ENCODE measurements at regions not wholly inside any gene's neighbourhood (a gene's known extent, or its start where the extent isn't known, plus 50 kb on each side); places are given as distances from the start of the nearest gene placed in this dataset.

GRCh38 chr15:31485431-31485830 is 158.8 kb downstream of the KLF13 start:
- FAIRE-seq (no peak), DNase-seq (ENCODE audit: extremely low spot score, insufficient read length, low read depth) (no peak)

- no peak for DNase-seq (ENCODE audit: extremely low spot score, insufficient read length, low read depth)
- FAIRE-seq, result no peak
Observed at GRCh38 chr15:31485911-31486461, 159.4 kb downstream of the KLF13 start.

- no peak for FAIRE-seq
- DNase-seq (ENCODE audit: extremely low spot score, insufficient read length, low read depth), result no peak
Observed at GRCh38 chr15:31486506-31486905, 159.9 kb downstream of the KLF13 start.

DNA sequence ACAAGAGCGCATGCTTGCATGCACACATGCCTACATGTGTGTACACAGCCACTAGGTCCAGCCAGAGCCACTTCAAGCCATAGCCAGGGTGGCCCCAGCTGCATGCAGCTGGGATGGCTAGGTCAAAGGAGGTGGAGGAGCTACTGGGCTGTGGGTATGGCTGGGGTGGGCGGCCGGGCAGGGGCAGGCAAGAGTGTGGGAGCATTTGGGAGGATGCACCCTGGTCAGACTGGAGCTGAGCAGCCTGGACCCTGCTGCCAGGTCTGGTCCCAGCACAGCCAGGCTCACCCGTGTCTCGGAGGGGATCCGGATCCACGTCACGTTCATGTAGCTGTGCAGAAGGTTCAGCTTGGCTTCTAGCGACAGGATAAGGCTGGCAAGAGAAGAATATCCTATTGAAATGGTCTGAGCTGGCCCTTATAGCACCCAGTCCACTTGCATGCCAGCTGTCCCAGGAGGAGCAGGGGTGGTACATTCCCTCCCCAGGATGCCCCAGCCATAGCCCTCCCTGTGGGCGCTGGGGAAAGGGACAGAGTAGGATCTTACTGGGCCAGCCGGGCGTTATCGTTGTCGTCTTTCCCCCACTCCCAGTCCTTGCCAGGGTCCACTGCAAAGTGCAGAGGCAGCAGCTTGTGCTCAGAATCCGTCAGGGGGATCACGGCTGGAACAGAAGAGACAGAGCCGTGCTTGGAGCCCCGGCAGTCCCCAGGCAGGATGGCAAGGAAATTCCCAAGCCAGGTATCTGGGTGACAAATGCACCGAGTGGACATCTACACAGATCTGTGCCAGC is 160.5 kb downstream of the KLF13 start:
- DNase-seq (ENCODE audit: extremely low spot score, insufficient read length, low read depth) (no peak), FAIRE-seq (no peak)

DNA sequence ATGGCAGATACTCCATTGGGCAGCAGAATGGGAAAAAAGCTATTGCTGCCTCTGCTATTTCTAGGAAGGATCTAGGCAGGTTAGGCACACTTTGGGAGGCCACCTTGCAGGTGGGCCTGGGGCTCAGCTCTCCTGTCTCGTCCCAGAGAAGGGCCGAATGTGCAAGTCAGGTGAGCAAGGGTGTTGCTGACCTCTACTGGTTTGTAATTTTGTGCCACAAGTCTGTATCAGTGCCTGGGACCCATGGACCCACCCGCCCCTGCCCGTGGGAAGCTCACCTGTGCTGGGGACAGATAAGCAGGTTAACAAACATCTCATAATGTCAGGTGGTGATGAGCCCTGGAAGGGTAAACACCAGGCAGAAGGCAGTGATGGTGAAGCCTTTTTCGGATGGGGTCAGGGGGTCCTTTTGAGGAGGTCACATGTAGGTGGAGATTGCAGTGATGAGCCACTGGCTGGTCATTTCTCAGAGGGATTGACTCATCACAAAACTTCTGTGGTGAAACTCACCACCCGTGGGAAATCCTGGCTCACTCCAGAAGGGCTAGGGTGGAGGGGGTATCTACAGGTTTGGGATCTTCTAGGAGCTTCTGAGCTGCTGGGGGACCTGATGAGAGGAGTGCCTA is 161.3 kb downstream of the KLF13 start:
- no peak for FAIRE-seq
- no peak for DNase-seq (ENCODE audit: extremely low spot score, insufficient read length, low read depth)

GRCh38 chr15:31488437-31489204 is 162.0 kb downstream of the KLF13 start:
- peak; percentile 94 for FAIRE-seq
- DNase-seq (ENCODE audit: extremely low spot score, insufficient read length, low read depth), result peak; percentile 65

DNA sequence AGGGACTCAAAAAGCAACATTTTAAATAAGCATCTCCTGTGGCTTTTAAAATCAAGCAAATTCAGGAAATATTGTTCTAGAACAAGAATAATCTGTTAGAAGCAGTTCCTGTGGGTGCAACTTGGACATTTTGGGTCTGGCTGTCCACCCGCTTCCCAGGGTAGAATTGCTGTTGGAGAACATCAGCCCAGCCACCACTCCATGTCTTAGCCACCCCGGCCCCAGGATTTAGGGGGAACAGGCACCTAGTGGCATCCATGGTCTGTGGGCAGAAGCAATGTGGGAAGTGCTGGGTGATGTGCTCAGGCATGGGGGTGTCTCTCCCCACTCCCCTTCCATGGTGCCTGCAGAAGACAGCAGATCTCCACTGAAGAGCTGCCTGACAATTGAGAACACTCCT is 162.6 kb downstream of the KLF13 start:
- FAIRE-seq (no peak), DNase-seq (ENCODE audit: extremely low spot score, insufficient read length, low read depth) (no peak)

- FAIRE-seq (peak; percentile 82), DNase-seq (ENCODE audit: extremely low spot score, insufficient read length, low read depth) (peak; percentile 47)
Observed at GRCh38 chr15:31489801-31490646, 163.4 kb downstream of the KLF13 start.

DNA sequence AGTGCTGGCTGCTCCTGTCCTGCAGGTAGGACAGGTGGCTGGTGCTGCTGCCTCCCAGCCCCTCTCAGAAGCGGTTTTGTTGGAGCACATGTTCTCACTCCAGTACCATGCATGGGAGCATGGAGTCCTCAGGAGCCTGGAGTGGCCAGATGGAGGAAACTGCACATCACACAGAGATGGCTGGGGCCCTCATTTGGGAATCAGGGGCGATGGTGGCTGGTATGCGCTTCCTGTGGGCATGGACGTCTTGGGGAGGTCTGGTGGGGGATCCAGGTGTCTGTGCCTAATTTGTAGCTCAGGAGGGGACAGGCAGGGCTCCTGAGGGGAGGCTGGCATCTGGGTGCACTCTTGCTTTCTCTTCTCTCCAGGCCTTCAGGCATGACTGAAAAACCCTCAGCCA is 168.2 kb downstream of the KLF13 start:
- DNase-seq (ENCODE audit: extremely low spot score, insufficient read length, low read depth) (no peak), FAIRE-seq (no peak)

- DNase-seq (ENCODE audit: extremely low spot score, insufficient read length, low read depth), result no peak
- FAIRE-seq, result no peak
Observed at GRCh38 chr15:31495281-31495680, 168.6 kb downstream of the KLF13 start.

GRCh38 chr15:31497838-31498237 is 171.2 kb downstream of the KLF13 start:
- no peak for FAIRE-seq
- no peak for DNase-seq (ENCODE audit: extremely low spot score, insufficient read length, low read depth)

- FAIRE-seq, result no peak
Observed at GRCh38 chr15:31498329-31498728, 171.7 kb downstream of the KLF13 start.

GRCh38 chr15:31498756-31499155 is 172.1 kb downstream of the KLF13 start:
- no peak for FAIRE-seq

More at GRCh38 chr15:31498329-31498728, 171.7 kb downstream of the KLF13 start:
- no peak for DNase-seq (ENCODE audit: extremely low spot score, insufficient read length, low read depth)

GRCh38 chr15:31499236-31499952 is 172.8 kb downstream of the KLF13 start:
- DNase-seq (ENCODE audit: extremely low spot score, insufficient read length, low read depth), result no peak
- no peak for FAIRE-seq

More at GRCh38 chr15:31498756-31499155, 172.1 kb downstream of the KLF13 start:
- DNase-seq (ENCODE audit: extremely low spot score, insufficient read length, low read depth), result no peak

DNA sequence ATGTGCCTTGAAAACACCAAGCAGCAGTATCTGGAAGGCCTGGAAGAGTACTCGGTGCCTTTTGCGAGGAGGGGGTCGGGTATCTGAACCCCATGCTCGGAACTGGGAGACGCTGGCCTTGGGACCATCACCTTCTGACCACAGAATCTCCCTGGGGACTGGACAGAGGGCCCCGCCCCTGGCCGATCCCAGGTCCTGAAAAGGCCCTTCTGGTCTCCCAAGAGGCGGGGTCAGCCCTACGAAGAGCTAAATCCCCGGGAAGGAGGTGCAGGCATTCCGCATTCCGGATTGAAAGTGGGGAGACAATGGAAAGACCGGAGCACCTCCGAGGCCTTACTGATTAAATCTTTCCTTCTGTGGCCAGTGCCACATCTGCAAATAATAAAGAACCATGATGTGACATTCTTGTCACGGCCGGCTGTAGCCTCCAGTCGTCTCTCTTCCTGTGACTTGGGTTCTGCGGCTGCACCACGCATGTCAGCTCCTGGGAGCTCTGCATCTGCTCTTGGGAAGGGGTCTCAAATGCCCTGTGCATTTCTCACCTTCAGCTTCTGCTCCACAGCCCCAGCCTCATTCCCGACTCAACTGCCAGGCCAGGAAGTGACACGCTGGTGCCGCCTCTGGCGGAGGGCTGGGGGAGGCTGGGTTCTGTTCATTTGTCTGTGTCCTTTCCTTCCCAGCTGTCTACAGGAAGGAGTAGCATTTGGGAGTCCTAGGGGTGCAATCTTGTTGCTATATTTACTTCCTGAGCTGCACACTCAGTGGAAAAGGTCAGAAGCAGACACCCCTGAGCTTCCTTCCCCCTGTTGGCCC is 173.5 kb downstream of the KLF13 start:
- no peak for DNase-seq (ENCODE audit: extremely low spot score, insufficient read length, low read depth)
- no peak for FAIRE-seq

- FAIRE-seq (no peak), DNase-seq (ENCODE audit: extremely low spot score, insufficient read length, low read depth) (no peak)
Observed at GRCh38 chr15:31500766-31501449, 174.3 kb downstream of the KLF13 start.

- FAIRE-seq (no peak), DNase-seq (ENCODE audit: extremely low spot score, insufficient read length, low read depth) (no peak)
Observed at GRCh38 chr15:31501536-31502157, 175.0 kb downstream of the KLF13 start.
